ENCODE measurements at regions not wholly inside any gene's neighbourhood (a gene's known extent, or its start where the extent isn't known, plus 50 kb on each side); places are given as distances from the start of the nearest gene placed in this dataset.

DNA sequence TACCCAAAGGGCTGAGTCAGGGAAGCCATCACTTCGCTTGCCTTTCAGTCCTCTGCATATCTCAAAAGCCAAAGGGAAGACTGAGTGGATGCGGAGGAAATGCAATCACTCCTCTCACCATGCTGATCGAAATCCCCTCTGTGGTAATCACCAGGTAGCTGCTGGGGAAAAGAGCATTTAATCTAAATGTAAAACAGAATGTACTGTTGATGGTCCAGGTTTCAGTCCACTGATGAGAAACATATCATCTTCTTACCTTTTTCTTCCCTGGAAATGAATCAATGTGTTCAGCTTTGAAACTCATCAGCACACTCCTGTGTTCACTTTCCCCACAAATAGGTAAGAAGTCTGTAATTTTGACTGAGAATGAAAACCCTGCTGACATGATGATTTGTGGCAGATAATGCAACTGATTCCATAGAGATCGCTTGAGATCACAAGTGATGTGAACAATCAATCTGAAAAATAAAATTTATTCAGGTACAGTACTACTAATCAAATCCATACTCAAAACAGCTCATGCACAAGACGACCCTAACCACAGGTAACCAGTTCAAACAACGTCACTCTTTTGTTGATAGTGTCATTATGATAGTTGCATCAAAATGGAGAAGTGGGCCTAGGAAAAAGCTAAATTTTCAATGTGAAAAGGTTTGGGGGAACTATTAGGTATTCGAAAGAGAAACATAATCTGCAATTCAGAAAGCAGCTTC lies 454.0 kb upstream of the RGMB start:
- no peaks in the 10 kb centered on the region for H3K27me3 Mint-ChIP-seq (ENCODE audit: low read depth in 3 of 3)
- Histone ChIP-seq H3K36me3 (replicated peaks in 1 of 2; ENCODE audit: control insufficient read depth in 1 of 2, insufficient read depth in 2 of 2, low read length in 2 of 2) (no peaks in the 10 kb centered on the region), H2AFZ (ENCODE audit: insufficient read depth, low read depth, low read length, poor library complexity, severe bottlenecking) (no peak overlapping the region), H3K4me1 (ENCODE audit: control insufficient read depth in 1 of 2, insufficient read depth in 2 of 2, low read length in 2 of 2) (no peaks in the 10 kb centered on the region), H3K27ac (ENCODE audit: low read depth in 1 of 2, low read length in 2 of 2) (no peak overlapping the region), H3K79me2 (ENCODE audit: insufficient read depth, low read length) (no peaks in the 10 kb centered on the region), H3K9ac (ENCODE audit: insufficient read depth, low read length, poor library complexity, severe bottlenecking) (no peak overlapping the region), H3K27me3 (ENCODE audit: control insufficient read depth in 2 of 2, insufficient read depth in 2 of 2, low read length in 2 of 2) (no peaks in the 10 kb centered on the region), H3K4me3 (replicated peaks in 1 of 3; ENCODE audit: low read depth in 2 of 3, low read length in 3 of 3) (no peak overlapping the region), H3K4me2 (replicated peaks; ENCODE audit: extremely low read depth, low read length, poor library complexity, severe bottlenecking) (no peak overlapping the region), H3K9me3 (replicated peaks in 1 of 2; ENCODE audit: control insufficient read depth in 1 of 2, insufficient read depth in 1 of 2, low read length in 2 of 2) (no peaks in the 10 kb centered on the region), H4K20me1 (ENCODE audit: insufficient read depth, low read length) (no peaks in the 10 kb centered on the region)
- 100% methylated on average over 1 of the region's 7 CpGs for WGBS (ENCODE audit: insufficient coverage)
- no peaks in the 10 kb centered on the region for H3K4me1 Mint-ChIP-seq
- H3K27ac Mint-ChIP-seq, result no peak overlapping the region
- TF ChIP-seq, protein P1, sequence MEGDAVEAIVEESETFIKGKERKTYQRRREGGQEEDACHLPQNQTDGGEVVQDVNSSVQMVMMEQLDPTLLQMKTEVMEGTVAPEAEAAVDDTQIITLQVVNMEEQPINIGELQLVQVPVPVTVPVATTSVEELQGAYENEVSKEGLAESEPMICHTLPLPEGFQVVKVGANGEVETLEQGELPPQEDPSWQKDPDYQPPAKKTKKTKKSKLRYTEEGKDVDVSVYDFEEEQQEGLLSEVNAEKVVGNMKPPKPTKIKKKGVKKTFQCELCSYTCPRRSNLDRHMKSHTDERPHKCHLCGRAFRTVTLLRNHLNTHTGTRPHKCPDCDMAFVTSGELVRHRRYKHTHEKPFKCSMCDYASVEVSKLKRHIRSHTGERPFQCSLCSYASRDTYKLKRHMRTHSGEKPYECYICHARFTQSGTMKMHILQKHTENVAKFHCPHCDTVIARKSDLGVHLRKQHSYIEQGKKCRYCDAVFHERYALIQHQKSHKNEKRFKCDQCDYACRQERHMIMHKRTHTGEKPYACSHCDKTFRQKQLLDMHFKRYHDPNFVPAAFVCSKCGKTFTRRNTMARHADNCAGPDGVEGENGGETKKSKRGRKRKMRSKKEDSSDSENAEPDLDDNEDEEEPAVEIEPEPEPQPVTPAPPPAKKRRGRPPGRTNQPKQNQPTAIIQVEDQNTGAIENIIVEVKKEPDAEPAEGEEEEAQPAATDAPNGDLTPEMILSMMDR (IDR thresholded peaks at IDR 0.05), result no peak
- H3K9me3 Mint-ChIP-seq, result peaks cover 0 to 3% (median 0%) of the 10 kb centered on the region in 7 donors
- no peak for DNase-seq
- no peaks in the 10 kb centered on the region for H3K36me3 Mint-ChIP-seq
- intact Hi-C loops (cut with micrococcal nuclease), result no loop called here
- no peak overlapping the region for H3K4me3 Mint-ChIP-seq

DNA sequence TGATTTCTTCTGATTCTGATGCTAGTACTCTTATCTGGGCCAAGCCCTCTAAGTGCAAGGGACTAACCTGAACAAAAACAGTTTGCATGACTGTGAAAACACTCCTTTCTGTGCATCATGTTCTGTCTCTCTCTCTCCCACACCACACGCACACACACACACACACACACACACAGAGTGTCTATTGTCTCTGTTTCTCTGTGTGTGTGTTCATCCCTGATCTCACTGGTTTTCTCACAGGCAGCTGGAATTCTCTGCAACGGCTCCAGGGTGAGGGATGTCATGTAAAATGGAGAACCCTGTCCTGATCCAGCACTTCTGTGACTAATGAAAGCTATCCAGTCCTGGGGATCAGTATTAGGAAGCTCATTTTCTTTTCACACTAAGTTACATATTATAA lies 453.1 kb upstream of the RGMB start:
- no peak overlapping the region for H2AFZ ChIP-seq (ENCODE audit: insufficient read depth, low read depth, low read length, poor library complexity, severe bottlenecking)
- 67% methylated on average over 1 of the region's 2 CpGs for WGBS (ENCODE audit: insufficient coverage)
- no peaks in the 10 kb centered on the region for H3K9me3 ChIP-seq (replicated peaks in 1 of 2; ENCODE audit: control insufficient read depth in 1 of 2, insufficient read depth in 1 of 2, low read length in 2 of 2)

More for the DNA sequence above, 453.1 kb upstream of the RGMB start:
- TF ChIP-seq, protein P1 (IDR thresholded peaks at IDR 0.05), result no peak
- Histone ChIP-seq H3K9ac (ENCODE audit: insufficient read depth, low read length, poor library complexity, severe bottlenecking) (no peak overlapping the region), H3K79me2 (ENCODE audit: insufficient read depth, low read length) (no peaks in the 10 kb centered on the region), H3K36me3 (replicated peaks in 1 of 2; ENCODE audit: control insufficient read depth in 1 of 2, insufficient read depth in 2 of 2, low read length in 2 of 2) (no peaks in the 10 kb centered on the region), H3K27me3 (ENCODE audit: control insufficient read depth in 2 of 2, insufficient read depth in 2 of 2, low read length in 2 of 2) (no peaks in the 10 kb centered on the region), H3K27ac (ENCODE audit: low read depth in 1 of 2, low read length in 2 of 2) (no peak overlapping the region), H3K4me2 (replicated peaks; ENCODE audit: extremely low read depth, low read length, poor library complexity, severe bottlenecking) (no peak overlapping the region), H3K4me1 (ENCODE audit: control insufficient read depth in 1 of 2, insufficient read depth in 2 of 2, low read length in 2 of 2) (no peaks in the 10 kb centered on the region), H4K20me1 (ENCODE audit: insufficient read depth, low read length) (no peaks in the 10 kb centered on the region), H3K4me3 (replicated peaks in 1 of 3; ENCODE audit: low read depth in 2 of 3, low read length in 3 of 3) (no peak overlapping the region)
- Mint-ChIP-seq H3K27me3 (ENCODE audit: low read depth in 3 of 3) (no peaks in the 10 kb centered on the region), H3K4me3 (no peak overlapping the region), H3K36me3 (no peaks in the 10 kb centered on the region), H3K27ac (no peak overlapping the region), H3K4me1 (no peaks in the 10 kb centered on the region), H3K9me3 (peaks cover 0 to 7% (median 0%) of the 10 kb centered on the region in 7 donors)
- no peak for DNase-seq
- intact Hi-C loops (cut with micrococcal nuclease), result no loop called here
